HCT116 (cell line): ENCODE measurements at regions not wholly inside any gene's neighbourhood (a gene's known extent, or its start where the extent isn't known, plus 50 kb on each side); places are given as distances from the start of the nearest gene placed in this dataset.

Source experiments
- ATAC-seq: fragments of 200-7000 bp; cut with Tn5 transposase; 2 replicates; pipeline ENCODE4 v1.9.1; 2020; ENCODE audit warnings: mild to moderate bottlenecking, moderate library complexity
- BruUV-seq: library from RNA; stranded (reverse); fragments of 400-500 nt; replicated peaks from 2 replicates; lab custom pipeline; 2021; lab: Mats Ljungman, UMichigan
- CTCF ChIA-PET: fragments of 300-600 bp; sonication (Branson Sonifier 250); formaldehyde crosslinking; loops from one replicate; lab custom pipeline; 2021; ENCODE audit warnings: antibody characterized with exemption; lab: Charles Lee
- POLR2A ChIA-PET: fragments of 300-600, 350-600 bp; sonication (Branson Sonifier 250); formaldehyde crosslinking; loops from one replicate; lab custom pipeline; 2021; ENCODE audit warnings: antibody characterized with exemption; lab: Charles Lee
- RAD21 ChIA-PET, 2 experiments: fragments of 300-600 bp; sonication (Branson Sonifier 250); formaldehyde crosslinking; loops; one replicate each; lab custom pipeline; 2023; ENCODE audit warnings: low total read pairs in 2 of 2; ENCODE audit not compliant: uncharacterized antibody in 2 of 2, unreplicated experiment in 2 of 2, low non-redundant PET in 1 of 2; lab: Charles Lee
- DNase-seq: peaks from one replicate; pipeline ENCODE4 v3.0.0-alpha.2; 2010; ENCODE audit warnings: low read depth, low spot score
- H2AFZ ChIP-seq: fragments of 200-600 bp; shearing (Covaris generic), sonication (generic); 2 replicates; pipeline ENCODE4 v1.6.1; 2017; ENCODE audit warnings: low read depth, mixed run types, mixed read lengths, antibody characterized with exemption, low read length; ENCODE audit not compliant: poor library complexity, severe bottlenecking
- H3K27ac ChIP-seq: 2 replicates; pipeline ENCODE4 v1.5.1; 2012; ENCODE audit warnings: low read depth, low read length
- H3K27me3 ChIP-seq: fragments of 200-600 bp; sonication (generic); 2 replicates; pipeline ENCODE4 v1.6.1; 2016; ENCODE audit warnings: mixed run types, low read length, mixed read lengths; ENCODE audit not compliant: insufficient read depth
- H3K36me3 ChIP-seq, 2 experiments: fragments of 200-500 bp in 1 of 2; fragments of 200-600 bp in 1 of 2; sonication (Bioruptor generic) in 1 of 2; sonication (generic) in 1 of 2; 2 replicates each; pipeline versions ENCODE4 v1.5.1 to v1.6.1; 2014 to 2016; ENCODE audit warnings: low read length in 2 of 2, inconsistent platforms in 1 of 2, mixed read lengths in 1 of 2, mixed run types in 1 of 2; ENCODE audit not compliant: insufficient read depth in 2 of 2, control insufficient read depth in 1 of 2
- H3K4me1 ChIP-seq, 2 experiments: fragments of 200-600 bp in 1 of 2; sonication (generic) in 1 of 2; 2 replicates each; pipeline versions ENCODE4 v1.5.1 to v1.6.1; 2012 to 2017; ENCODE audit warnings: low read length in 2 of 2, inconsistent platforms in 1 of 2, mild to moderate bottlenecking in 1 of 2, mixed read lengths in 1 of 2, mixed run types in 1 of 2, moderate library complexity in 1 of 2; ENCODE audit not compliant: insufficient read depth in 2 of 2, control insufficient read depth in 1 of 2
- H3K4me2 ChIP-seq: fragments of 200-600 bp; sonication (generic); 2 replicates; pipeline ENCODE4 v1.6.1; 2017; ENCODE audit warnings: mixed run types, low read length, mixed read lengths
- H3K4me3 ChIP-seq, 2 experiments: fragments of 200-600 bp in 1 of 2; sonication (generic) in 1 of 2; replicated peaks in 1 of 2; 2 replicates each; pipeline ENCODE4 v1.5.1; 2011 to 2016; ENCODE audit warnings: low read length in 2 of 2, control low read depth in 1 of 2, low read depth in 1 of 2, mild to moderate bottlenecking in 1 of 2, mixed read lengths in 1 of 2, mixed run types in 1 of 2
- H3K79me2 ChIP-seq: fragments of 200-600 bp; sonication (generic); 2 replicates; pipeline ENCODE4 v1.6.1; 2017; ENCODE audit warnings: mild to moderate bottlenecking, mixed run types, low read length, moderate library complexity, mixed read lengths; ENCODE audit not compliant: insufficient read depth
- H3K9ac ChIP-seq: fragments of 200-600 bp; sonication (generic); 2 replicates; pipeline ENCODE4 v1.6.1; 2016; ENCODE audit warnings: low read length, mixed read lengths
- H3K9me2 ChIP-seq: fragments of 200-600 bp; sonication (generic), shearing (Covaris generic); 2 replicates; pipeline ENCODE4 v1.6.1; 2017; ENCODE audit warnings: mixed run types, mild to moderate bottlenecking, moderate library complexity; ENCODE audit not compliant: insufficient read depth
- H3K9me3 ChIP-seq, 2 experiments: fragments of 200-500 bp in 1 of 2; fragments of 200-600 bp in 1 of 2; sonication (Bioruptor generic) in 1 of 2; sonication (generic) in 1 of 2; 2 replicates each; pipeline ENCODE4 v1.6.1; 2014 to 2017; ENCODE audit warnings: low read length in 2 of 2, mixed read lengths in 2 of 2, inconsistent platforms in 1 of 2, low read depth in 1 of 2, mild to moderate bottlenecking in 1 of 2, mixed run types in 1 of 2, moderate library complexity in 1 of 2; ENCODE audit not compliant: control insufficient read depth in 1 of 2, insufficient read depth in 1 of 2
- H4K20me1 ChIP-seq: fragments of 200-600 bp; sonication (generic), shearing (Covaris generic); 2 replicates; pipeline ENCODE4 v1.6.1; 2017; ENCODE audit warnings: mixed run types, mild to moderate bottlenecking, moderate library complexity; ENCODE audit not compliant: insufficient read depth
- CBX3 ChIP-seq: IDR thresholded peaks from 2 replicates; pipeline ENCODE4 v1.6.1; 2012; ENCODE audit warnings: low read depth
- CEBPB ChIP-seq: IDR thresholded peaks from 2 replicates; pipeline ENCODE4 v1.6.1; 2012; ENCODE audit warnings: low read depth
- CTCF ChIP-seq, 3 experiments: fragments of 200-600 bp in 1 of 3; sonication (generic) in 1 of 3; IDR thresholded peaks in 2 of 3; conservative IDR thresholded peaks in 1 of 3; 2 replicates each; pipeline ENCODE4 v1.5.1; 2012 to 2017; ENCODE audit warnings: low read depth in 2 of 3, low read length in 2 of 3, antibody characterized with exemption in 1 of 3, borderline replicate concordance in 1 of 3, control low read depth in 1 of 3, mild to moderate bottlenecking in 1 of 3, mixed read lengths in 1 of 3, mixed run types in 1 of 3, moderate library complexity in 1 of 3; ENCODE audit not compliant: insufficient read depth in 1 of 3
- EGR1 ChIP-seq: IDR thresholded peaks from 2 replicates; pipeline ENCODE4 v1.6.1; 2012; ENCODE audit warnings: low read depth
- ELF1 ChIP-seq: IDR thresholded peaks from 2 replicates; pipeline ENCODE4 v1.6.1; 2012; ENCODE audit warnings: low read depth, borderline replicate concordance
- EZH2 ChIP-seq: fragments of 200-600 bp; sonication (generic); IDR thresholded peaks from 2 replicates; pipeline ENCODE4 v1.6.1; 2017; ENCODE audit warnings: antibody characterized with exemption, mixed run types
- FOSL1 ChIP-seq: IDR thresholded peaks from 2 replicates; pipeline ENCODE4 v1.6.1; 2012; ENCODE audit warnings: low read depth
- JUND ChIP-seq: IDR thresholded peaks from 2 replicates; pipeline ENCODE4 v1.6.1; 2012
- MAX ChIP-seq: IDR thresholded peaks from 2 replicates; pipeline ENCODE4 v1.6.1; 2012
- POLR2AphosphoS5 ChIP-seq: IDR thresholded peaks from 2 replicates; pipeline ENCODE4 v1.6.1; 2011; ENCODE audit warnings: mild to moderate bottlenecking, low read depth, low read length, moderate library complexity
- RAD21 ChIP-seq: IDR thresholded peaks from 2 replicates; pipeline ENCODE4 v1.6.1; 2012; ENCODE audit warnings: low read depth, mild to moderate bottlenecking
- REST ChIP-seq: IDR thresholded peaks from 2 replicates; pipeline ENCODE4 v1.6.1; 2012; ENCODE audit warnings: low read depth
- SIN3A ChIP-seq: IDR thresholded peaks from 2 replicates; pipeline ENCODE4 v1.6.1; 2012; ENCODE audit warnings: low read depth
- SRF ChIP-seq: IDR thresholded peaks from 2 replicates; pipeline ENCODE4 v1.6.1; 2012; ENCODE audit warnings: low read depth
- TCF7L2 ChIP-seq: IDR thresholded peaks from 2 replicates; pipeline ENCODE4 v1.7.0; 2011; ENCODE audit warnings: borderline replicate concordance, inconsistent platforms; ENCODE audit not compliant: insufficient read depth, insufficient read length; ENCODE audit errors: extremely low read depth
- YY1 ChIP-seq: IDR thresholded peaks from 2 replicates; pipeline ENCODE4 v1.6.1; 2011; ENCODE audit warnings: low read length, low read depth, moderate library complexity, mild to moderate bottlenecking; ENCODE audit not compliant: insufficient replicate concordance; ENCODE audit errors: extremely low read depth
- ZFX ChIP-seq: fragments of 450-650 bp; IDR thresholded peaks from 2 replicates; pipeline ENCODE4 v1.6.1; 2017
- intact Hi-C: fragments of 100-400 bp; cut with micrococcal nuclease; formaldehyde crosslinking; loops from 2 replicates; pipeline ENCODE4 v1.10.0; 2022
- TF ChIP-seq, protein P1 (sequence below): IDR thresholded peaks from 2 replicates; pipeline ENCODE4 v1.6.1; 2011; ENCODE audit warnings: mild to moderate bottlenecking, low read length, moderate library complexity; ENCODE audit not compliant: insufficient replicate concordance; ENCODE audit errors: extremely low read depth
- TF ChIP-seq, protein P2 (sequence below): IDR thresholded peaks from 2 replicates; pipeline ENCODE4 v1.6.1; 2012

- POLR2A ChIA-PET: no interaction called here
- DNase-seq (no peak), ATAC-seq (no peak)
- CTCF ChIA-PET: no interaction called here
- intact Hi-C loops: no loop called here
- H3K27me3 ChIP-seq: no peaks in the 10 kb centered on the region
- no peak overlapping the region for H3K9ac ChIP-seq
- H3K4me3 ChIP-seq: no peak overlapping the region
- no peaks in the 10 kb centered on the region for H3K4me1 ChIP-seq
- no peaks in the 10 kb centered on the region for H3K36me3 ChIP-seq
- no peaks in the 10 kb centered on the region for H4K20me1 ChIP-seq
- RAD21 ChIA-PET: no interaction called here
- H3K79me2 ChIP-seq: no peaks in the 10 kb centered on the region
- BruUV-seq: no TSS peak
- no peaks in the 10 kb centered on the region for H3K9me3 ChIP-seq
- H2AFZ ChIP-seq: no peak overlapping the region
- no peak for TF ChIP-seq EGR1
- TF ChIP-seq, protein P1, sequence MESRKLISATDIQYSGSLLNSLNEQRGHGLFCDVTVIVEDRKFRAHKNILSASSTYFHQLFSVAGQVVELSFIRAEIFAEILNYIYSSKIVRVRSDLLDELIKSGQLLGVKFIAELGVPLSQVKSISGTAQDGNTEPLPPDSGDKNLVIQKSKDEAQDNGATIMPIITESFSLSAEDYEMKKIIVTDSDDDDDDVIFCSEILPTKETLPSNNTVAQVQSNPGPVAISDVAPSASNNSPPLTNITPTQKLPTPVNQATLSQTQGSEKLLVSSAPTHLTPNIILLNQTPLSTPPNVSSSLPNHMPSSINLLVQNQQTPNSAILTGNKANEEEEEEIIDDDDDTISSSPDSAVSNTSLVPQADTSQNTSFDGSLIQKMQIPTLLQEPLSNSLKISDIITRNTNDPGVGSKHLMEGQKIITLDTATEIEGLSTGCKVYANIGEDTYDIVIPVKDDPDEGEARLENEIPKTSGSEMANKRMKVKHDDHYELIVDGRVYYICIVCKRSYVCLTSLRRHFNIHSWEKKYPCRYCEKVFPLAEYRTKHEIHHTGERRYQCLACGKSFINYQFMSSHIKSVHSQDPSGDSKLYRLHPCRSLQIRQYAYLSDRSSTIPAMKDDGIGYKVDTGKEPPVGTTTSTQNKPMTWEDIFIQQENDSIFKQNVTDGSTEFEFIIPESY: no peak
- TF ChIP-seq CTCF (IDR thresholded peaks at IDR 0.05 in 2 of 3, conservative IDR thresholded peaks at IDR 0.05 in 1 of 3; ENCODE audit: borderline replicate concordance in 1 of 3, insufficient read depth in 1 of 3, low read depth in 2 of 3, low read length in 2 of 3): no peak
- no peak for TF ChIP-seq EZH2
- no peak for TF ChIP-seq ELF1
- TF ChIP-seq CBX3: no peak
- TF ChIP-seq TCF7L2: no peak
- TF ChIP-seq POLR2AphosphoS5: no peak
- no peak for TF ChIP-seq JUND
- TF ChIP-seq MAX: no peak
- no peak for TF ChIP-seq CEBPB
- no peak for TF ChIP-seq RAD21
- no peak for TF ChIP-seq SRF
- no peak for TF ChIP-seq REST
- no peak for TF ChIP-seq FOSL1
- no peak for TF ChIP-seq ZFX
- TF ChIP-seq SIN3A: no peak
- TF ChIP-seq YY1: no peak
- TF ChIP-seq, protein P2, sequence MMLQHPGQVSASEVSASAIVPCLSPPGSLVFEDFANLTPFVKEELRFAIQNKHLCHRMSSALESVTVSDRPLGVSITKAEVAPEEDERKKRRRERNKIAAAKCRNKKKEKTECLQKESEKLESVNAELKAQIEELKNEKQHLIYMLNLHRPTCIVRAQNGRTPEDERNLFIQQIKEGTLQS: no peak
- no peak overlapping the region for H3K4me2 ChIP-seq
- H3K9me2 ChIP-seq: no peaks in the 10 kb centered on the region
- no peak overlapping the region for H3K27ac ChIP-seq
These were observed 694.6 kb downstream of the EPHA4 start for GRCh38 chr2:220877491-220877890.
